Psoas muscle (tissue), 7 donors: ENCODE measurements at regions not wholly inside any gene's neighbourhood (a gene's known extent, or its start where the extent isn't known, plus 50 kb on each side); places are given as distances from the start of the nearest gene placed in this dataset.

Source experiments
- ATAC-seq, 4 donors: fragments of 200-7000 bp; cut with Tn5 transposase; one replicate each; pipeline ENCODE4 v1.9.1; 2020; ENCODE audit warnings: moderate library complexity in 3 of 4, mild to moderate bottlenecking in 2 of 4
- DNase-seq, 2 donors: peaks; one replicate each; pipeline ENCODE4 v3.0.0-alpha.2; 2020
- H3K27ac ChIP-seq: fragments of 200-600 bp; one replicate; pipeline ENCODE4 v1.8.0; 2022
- H3K27me3 ChIP-seq, 3 donors: fragments of 200-600 bp in 1 of 3; one replicate each; pipeline versions ENCODE4 v1.6.1 to v1.8.0; 2013 to 2022; ENCODE audit warnings: low read length in 2 of 3, mild to moderate bottlenecking in 2 of 3, moderate library complexity in 1 of 3; ENCODE audit not compliant: insufficient read depth in 3 of 3
- H3K36me3 ChIP-seq, 2 donors: fragments of 200-600 bp in 1 of 2; one replicate each; pipeline versions ENCODE4 v1.6.1 to v1.8.0; 2013 to 2022; ENCODE audit warnings: low read depth in 1 of 2, mild to moderate bottlenecking in 1 of 2, moderate library complexity in 1 of 2; ENCODE audit not compliant: insufficient read depth in 1 of 2
- H3K4me1 ChIP-seq: fragments of 200-600 bp; one replicate; pipeline ENCODE4 v1.8.0; 2022
- H3K4me3 ChIP-seq: fragments of 200-600 bp; one replicate; pipeline ENCODE4 v1.8.0; 2022; ENCODE audit warnings: mild to moderate bottlenecking
- H3K9me3 ChIP-seq: fragments of 200-600 bp; one replicate; pipeline ENCODE4 v1.8.0; 2022
- CTCF ChIP-seq: fragments of 200-600 bp; IDR thresholded peaks from one replicate; pipeline ENCODE4 v1.8.0; 2022; ENCODE audit warnings: antibody characterized with exemption
- WGBS, 3 donors: extraction: QIAGEN DNeasy Blood & Tissue Kit; methylation state at CpG; one replicate each; pipeline versions ENCODE4 v1.1.6 to v1.1.7; 2013; 5-methylcytosine and 5-hydroxymethylcytosine counted together
- intact Hi-C, 2 donors: fragments of 100-400 bp; cut with DNase I; formaldehyde crosslinking; loops; one replicate each; pipeline versions ENCODE4 v1.11.0 to v1.14.2; 2022
- donor health status: healthy with polysubstance abuse.
- donor health status: DM: no; HTN: no; CAD: no; lungs with moderate emphysema.
- donor health status: Bipolar disorder and iron deficiency.
- donor health status: healthy.
- donor health status: DM: yes; HTN: yes; CAD: no.
- donor health status: DM: no; HTN: no; CAD: no.
- donor health status: DM: yes; HTN: yes; CAD: no.

- Histone ChIP-seq H3K27me3 (no peaks in the 10 kb centered on the region), H3K36me3 (no peaks in the 10 kb centered on the region), H3K4me1 (no peaks in the 10 kb centered on the region), H3K27ac (no peak overlapping the region), H3K4me3 (no peak overlapping the region), H3K9me3 (no peaks in the 10 kb centered on the region)
- intact Hi-C loops: no loop called here
- ATAC-seq (no peak), DNase-seq (no peak)
- 27 to 29% (median 27%) methylated on average over 1 of the region's 1 CpG for WGBS, 3 donors
- TF ChIP-seq CTCF: no peak
Measured at GRCh38 chr5:168202996-168203395, 88.4 kb upstream of the WWC1 start.

- TF ChIP-seq CTCF: no peak
- ATAC-seq (no peak), DNase-seq (no peak)
- H3K27me3 ChIP-seq: no peaks in the 10 kb centered on the region
- H3K36me3 ChIP-seq: no peaks in the 10 kb centered on the region
- intact Hi-C loops: no loop called here
- H3K9me3 ChIP-seq: no peaks in the 10 kb centered on the region
- H3K4me1 ChIP-seq: no peaks in the 10 kb centered on the region
- 88 to 91% (median 88%) methylated on average over 6 of the region's 6 CpGs for WGBS, 3 donors
- H3K4me3 ChIP-seq: no peak overlapping the region
- no peak overlapping the region for H3K27ac ChIP-seq
Measured at GRCh38 chr5:168204165-168204564, 87.3 kb upstream of the WWC1 start.

GRCh38 chr5:168207450-168208029 lies 83.9 kb upstream of the WWC1 start:
- peaks cover 0 to under 1% (median 0%) of the 10 kb centered on the region in 3 donors for H3K27me3 ChIP-seq
- no peaks in the 10 kb centered on the region for H3K9me3 ChIP-seq
- DNase-seq (no peak), ATAC-seq (no peak)
- no peaks in the 10 kb centered on the region for H3K4me1 ChIP-seq
- TF ChIP-seq CTCF: no peak
- intact Hi-C loops: no loop called here
- H3K27ac ChIP-seq: no peak overlapping the region
- no peaks in the 10 kb centered on the region for H3K36me3 ChIP-seq
- H3K4me3 ChIP-seq: no peak overlapping the region
- WGBS, 3 donors: 84 to 95% (median 91%) methylated on average over 7 of the region's 7 CpGs

- Histone ChIP-seq H3K27ac (no peak overlapping the region), H3K4me3 (no peak overlapping the region), H3K9me3 (no peaks in the 10 kb centered on the region), H3K4me1 (no peaks in the 10 kb centered on the region), H3K27me3 (peaks cover 0 to 1% (median 0%) of the 10 kb centered on the region in 3 donors), H3K36me3 (no peaks in the 10 kb centered on the region)
- TF ChIP-seq CTCF: no peak
- intact Hi-C loops: no loop called here
- DNase-seq: no peak
- WGBS, 3 donors: 50 to 64% (median 52%) methylated on average over 1 of the region's 1 CpG
- ATAC-seq: no peak
Measured at GRCh38 chr5:168209244-168209995, 82.0 kb upstream of the WWC1 start.
